Endothelial cell of umbilical vein (primary cell): ENCODE measurements at regions not wholly inside any gene's neighbourhood (a gene's known extent, or its start where the extent isn't known, plus 50 kb on each side); places are given as distances from the start of the nearest gene placed in this dataset.

Source experiments
- BruUV-seq: library from RNA; stranded (reverse); fragments of 400-500 nt; replicated peaks from 2 replicates; lab custom pipeline; 2021; lab: Mats Ljungman, UMichigan
- CTCF ChIA-PET: fragments of 300-600, 350-600 bp; sonication (Branson Sonifier 250); formaldehyde crosslinking; loops from one replicate; lab custom pipeline; 2021; ENCODE audit warnings: antibody characterized with exemption, inconsistent platforms; lab: Charles Lee
- POLR2A ChIA-PET: fragments of 300-600, 350-600 bp; sonication (Branson Sonifier 250); formaldehyde crosslinking; loops from one replicate; lab custom pipeline; 2021; ENCODE audit warnings: antibody characterized with exemption, inconsistent platforms; lab: Charles Lee
- DNase-seq: peaks from one replicate; pipeline ENCODE4 v3.0.0-alpha.2; 2011; ENCODE audit warnings: low read depth, low spot score
- FAIRE-seq: peaks from 2 replicates; lab custom pipeline; 2011; peaks lifted over from hg19 to GRCh38; lab: Jason Lieb, UNC
- H2AFZ ChIP-seq: 2 replicates; pipeline ENCODE4 v1.6.0; 2012; ENCODE audit warnings: low read depth, low read length, control low read depth, inconsistent platforms
- H3K27ac ChIP-seq: 2 replicates; pipeline ENCODE4 v1.5.1; 2011; ENCODE audit warnings: low read depth, mild to moderate bottlenecking, control low read depth, low read length, moderate library complexity; ENCODE audit not compliant: insufficient read depth
- H3K27me3 ChIP-seq, 2 experiments: 2 replicates each; pipeline versions ENCODE4 v1.6.0 to v1.6.1; 2011; ENCODE audit warnings: low read length in 2 of 2, mixed read lengths in 1 of 2; ENCODE audit not compliant: control insufficient read depth in 2 of 2, insufficient read depth in 2 of 2
- H3K36me3 ChIP-seq, 2 experiments: 2 replicates in 1 of 2; 3 replicates in 1 of 2; pipeline ENCODE4 v1.5.1; 2011; ENCODE audit warnings: low read length in 2 of 2, mild to moderate bottlenecking in 1 of 2, moderate library complexity in 1 of 2; ENCODE audit not compliant: control insufficient read depth in 2 of 2, insufficient read depth in 2 of 2; ENCODE audit errors: extremely low read depth in 1 of 2
- H3K4me1 ChIP-seq: 3 replicates; pipeline ENCODE4 v1.5.1; 2011; ENCODE audit warnings: mild to moderate bottlenecking, low read length; ENCODE audit not compliant: control insufficient read depth, insufficient read depth; ENCODE audit errors: extremely low read depth
- H3K4me2 ChIP-seq: 2 replicates; pipeline ENCODE4 v1.6.1; 2011; ENCODE audit warnings: low read length, control low read depth, mixed read lengths; ENCODE audit not compliant: insufficient read depth
- H3K4me3 ChIP-seq, 3 experiments: fragments of 200-600 bp in 1 of 3; sonication (generic), shearing (Covaris generic) in 1 of 3; replicated peaks in 1 of 3; 2 replicates each; pipeline ENCODE4 v1.5.1; 2011 to 2016; ENCODE audit warnings: control low read depth in 3 of 3, low read length in 3 of 3, mild to moderate bottlenecking in 2 of 3, inconsistent platforms in 1 of 3, low read depth in 1 of 3, moderate library complexity in 1 of 3; ENCODE audit not compliant: insufficient read depth in 1 of 3
- H3K79me2 ChIP-seq: 2 replicates; pipeline ENCODE4 v1.6.0; 2012; ENCODE audit warnings: low read length, inconsistent platforms; ENCODE audit not compliant: control insufficient read depth, insufficient read depth
- H3K9ac ChIP-seq: replicated peaks from 2 replicates; pipeline ENCODE3; 2011; ENCODE audit warnings: low read length, control low read depth; ENCODE audit not compliant: insufficient read depth; ENCODE audit errors: extremely low read depth
- H3K9me1 ChIP-seq: replicated peaks from 3 replicates; pipeline ENCODE4 v1.6.0; 2011; ENCODE audit warnings: mild to moderate bottlenecking, low read length; ENCODE audit not compliant: control insufficient read depth, insufficient read depth; ENCODE audit errors: extremely low read depth
- H3K9me3 ChIP-seq: replicated peaks from 2 replicates; pipeline ENCODE4 v1.5.1; 2012; ENCODE audit warnings: low read length, inconsistent platforms; ENCODE audit not compliant: control insufficient read depth, insufficient read depth
- H4K20me1 ChIP-seq: replicated peaks from 2 replicates; pipeline ENCODE3; 2011; ENCODE audit warnings: mild to moderate bottlenecking, low read length; ENCODE audit not compliant: control insufficient read depth, insufficient read depth; ENCODE audit errors: extremely low read depth
- EZH2 ChIP-seq: IDR thresholded peaks from 2 replicates; pipeline ENCODE4 v1.6.1; 2012; ENCODE audit warnings: borderline replicate concordance, low read depth, mild to moderate bottlenecking, moderate library complexity, low read length, inconsistent platforms; ENCODE audit not compliant: severe bottlenecking
- FOS ChIP-seq: IDR thresholded peaks from 2 replicates; pipeline ENCODE4 v1.6.1; 2011; ENCODE audit warnings: mild to moderate bottlenecking, low read length, moderate library complexity, borderline replicate concordance; ENCODE audit not compliant: insufficient read depth
- GATA2 ChIP-seq: IDR thresholded peaks from 2 replicates; pipeline ENCODE4 v1.7.0; 2011; ENCODE audit warnings: low read depth, mild to moderate bottlenecking, moderate library complexity, mixed read lengths, low read length; ENCODE audit not compliant: insufficient read length, insufficient read depth
- JUN ChIP-seq: IDR thresholded peaks from 2 replicates; pipeline ENCODE4 v1.6.1; 2011; ENCODE audit warnings: borderline replicate concordance, low read depth; ENCODE audit not compliant: insufficient read length, insufficient read depth
- MYC ChIP-seq: IDR thresholded peaks from one replicate; pipeline ENCODE4 v1.6.1; 2011; ENCODE audit warnings: mild to moderate bottlenecking, low read depth, low read length
- POLR2A ChIP-seq: IDR thresholded peaks from 2 replicates; pipeline ENCODE4 v1.6.1; 2012; ENCODE audit warnings: low read depth, mild to moderate bottlenecking, control low read depth, low read length
- POLR2AphosphoS5 ChIP-seq: IDR thresholded peaks from 2 replicates; pipeline ENCODE4 v1.6.1; 2012; ENCODE audit warnings: low read depth, mild to moderate bottlenecking, control low read depth, low read length, moderate library complexity; ENCODE audit not compliant: insufficient read depth
- dilution Hi-C: fragments of 300-500 bp; cut with MboI; formaldehyde crosslinking; loops from one replicate; pipeline ENCODE4 v1.15.0; 2019; ENCODE audit warnings: low sequenced_read_pairs; ENCODE audit not compliant: extremely low pct_ligation_motif_present
- intact Hi-C: fragments of 100-400 bp; cut with micrococcal nuclease; formaldehyde crosslinking; loops from one replicate; pipeline ENCODE4 v1.10.0; 2022
- TF ChIP-seq, protein P1 (sequence below), 2 donors: IDR thresholded peaks; 1 replicate in 1 of 2; 2 replicates in 1 of 2; pipeline ENCODE4 v1.5.1; 2011; ENCODE audit warnings: low read length in 2 of 2, mild to moderate bottlenecking in 2 of 2, moderate library complexity in 2 of 2, control low read depth in 1 of 2, inconsistent platforms in 1 of 2, low read depth in 1 of 2; ENCODE audit not compliant: insufficient read depth in 1 of 2; ENCODE audit errors: extremely low read depth in 1 of 2
- TF ChIP-seq, protein P2 (sequence below): IDR thresholded peaks from 2 replicates; pipeline ENCODE4 v1.6.1; 2011; ENCODE audit not compliant: insufficient read depth, insufficient read length

DNA sequence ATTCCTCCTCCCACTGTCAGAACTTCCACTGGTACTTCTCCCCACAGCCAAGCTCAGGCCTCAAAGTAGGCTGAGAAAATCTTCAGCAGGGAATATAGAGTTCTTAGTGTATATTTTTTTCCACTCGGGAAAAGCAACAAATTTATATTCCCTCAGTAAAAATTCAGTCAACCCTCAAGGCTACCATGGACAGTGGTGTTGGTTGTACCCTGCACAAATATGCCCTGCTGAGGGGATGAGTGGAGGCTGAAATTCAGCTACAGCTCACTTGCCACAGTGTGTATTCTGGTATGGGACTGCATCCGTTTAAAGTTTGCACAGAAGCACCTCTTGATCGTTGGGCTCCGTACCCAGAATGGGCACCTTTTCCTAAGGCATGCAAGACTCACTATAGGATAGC is 90.8 kb upstream of the LGALSL start:
- no peak overlapping the region for H2AFZ ChIP-seq
- dilution Hi-C loops = no loop called here
- no peak overlapping the region for H3K4me2 ChIP-seq

More for the DNA sequence above, 90.8 kb upstream of the LGALSL start:
- Histone ChIP-seq H4K20me1 (no peaks in the 10 kb centered on the region), H3K9ac (no peak overlapping the region), H3K4me3 (no peak overlapping the region), H3K36me3 (no peaks in the 10 kb centered on the region), H3K4me1 (peaks cover 3% of the 10 kb centered on the region), H3K27ac (no peak overlapping the region), H3K9me3 (no peaks in the 10 kb centered on the region), H3K79me2 (no peaks in the 10 kb centered on the region), H3K9me1 (no peaks in the 10 kb centered on the region), H3K27me3 (peaks cover 8 to 9% of the 10 kb centered on the region in 2 experiments)
- no peak for FAIRE-seq
- TF ChIP-seq EZH2 (no peak), POLR2AphosphoS5 (no peak), FOS (no peak), POLR2A (no peak), GATA2 (no peak), MYC (no peak), JUN (no peak)
- TF ChIP-seq, protein P1, sequence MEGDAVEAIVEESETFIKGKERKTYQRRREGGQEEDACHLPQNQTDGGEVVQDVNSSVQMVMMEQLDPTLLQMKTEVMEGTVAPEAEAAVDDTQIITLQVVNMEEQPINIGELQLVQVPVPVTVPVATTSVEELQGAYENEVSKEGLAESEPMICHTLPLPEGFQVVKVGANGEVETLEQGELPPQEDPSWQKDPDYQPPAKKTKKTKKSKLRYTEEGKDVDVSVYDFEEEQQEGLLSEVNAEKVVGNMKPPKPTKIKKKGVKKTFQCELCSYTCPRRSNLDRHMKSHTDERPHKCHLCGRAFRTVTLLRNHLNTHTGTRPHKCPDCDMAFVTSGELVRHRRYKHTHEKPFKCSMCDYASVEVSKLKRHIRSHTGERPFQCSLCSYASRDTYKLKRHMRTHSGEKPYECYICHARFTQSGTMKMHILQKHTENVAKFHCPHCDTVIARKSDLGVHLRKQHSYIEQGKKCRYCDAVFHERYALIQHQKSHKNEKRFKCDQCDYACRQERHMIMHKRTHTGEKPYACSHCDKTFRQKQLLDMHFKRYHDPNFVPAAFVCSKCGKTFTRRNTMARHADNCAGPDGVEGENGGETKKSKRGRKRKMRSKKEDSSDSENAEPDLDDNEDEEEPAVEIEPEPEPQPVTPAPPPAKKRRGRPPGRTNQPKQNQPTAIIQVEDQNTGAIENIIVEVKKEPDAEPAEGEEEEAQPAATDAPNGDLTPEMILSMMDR (IDR thresholded peaks at IDR 0.05; ENCODE audit: extremely low read depth in 1 of 2, insufficient read depth in 1 of 2, low read depth in 1 of 2, low read length in 2 of 2) = no peak
- TF ChIP-seq, protein P2, sequence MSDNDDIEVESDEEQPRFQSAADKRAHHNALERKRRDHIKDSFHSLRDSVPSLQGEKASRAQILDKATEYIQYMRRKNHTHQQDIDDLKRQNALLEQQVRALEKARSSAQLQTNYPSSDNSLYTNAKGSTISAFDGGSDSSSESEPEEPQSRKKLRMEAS = no peak
- CTCF ChIA-PET = interaction anchor here (1.4 to 1.7 kb wide), 3 partner anchors 8 to 125 kb away, joined by 3 to 6 read pairs (median 4); no protein-coding TSS in a partner anchor
- BruUV-seq = no TSS peak
- POLR2A ChIA-PET = no interaction called here
- intact Hi-C loops = no loop called here
- no peak for DNase-seq
